Hematopoietic multipotent progenitor cell treated with erythropoietin and hydrocortisone succinate and interleukin-3 and kit ligand, for 8 days (in vitro differentiated cells): ENCODE measurements at regions not wholly inside any gene's neighbourhood (a gene's known extent, or its start where the extent isn't known, plus 50 kb on each side); places are given as distances from the start of the nearest gene placed in this dataset.
A peak's percentile ranks its signal among the peaks of the same experiment; 100 is the strongest.

ENCODE experiments used
- DNase-seq: peaks from one replicate; pipeline ENCODE4 v3.0.0-alpha.2; 2015

DNA sequence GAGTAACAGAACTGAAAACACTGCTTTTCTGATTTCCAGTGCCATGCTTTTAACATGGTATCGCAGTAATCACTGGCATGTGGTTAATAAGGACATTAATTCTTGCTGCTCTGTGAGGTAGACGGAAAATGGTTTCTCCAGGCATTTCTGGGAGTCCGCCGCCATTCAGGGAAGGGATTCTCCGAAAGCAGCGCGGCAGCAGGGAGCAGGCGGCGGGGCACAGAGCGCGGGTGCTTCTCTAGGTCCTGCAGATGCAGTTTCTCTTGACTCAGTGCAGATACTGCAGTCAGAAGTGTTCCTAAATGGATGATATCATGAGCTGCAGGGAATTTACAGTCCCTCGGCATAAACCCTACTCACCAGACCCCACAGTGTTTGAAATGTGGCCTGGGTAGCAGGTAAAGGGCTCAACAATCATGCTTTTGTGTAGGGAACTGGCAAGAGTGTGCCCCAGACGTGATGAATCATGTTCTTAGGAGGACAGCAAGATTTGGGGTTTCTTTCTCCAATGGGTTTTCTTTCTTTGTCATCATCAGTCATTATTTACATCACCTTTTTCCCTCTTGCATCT, 338.6 kb upstream of the ARGLU1 start:
- no peak for DNase-seq

DNA sequence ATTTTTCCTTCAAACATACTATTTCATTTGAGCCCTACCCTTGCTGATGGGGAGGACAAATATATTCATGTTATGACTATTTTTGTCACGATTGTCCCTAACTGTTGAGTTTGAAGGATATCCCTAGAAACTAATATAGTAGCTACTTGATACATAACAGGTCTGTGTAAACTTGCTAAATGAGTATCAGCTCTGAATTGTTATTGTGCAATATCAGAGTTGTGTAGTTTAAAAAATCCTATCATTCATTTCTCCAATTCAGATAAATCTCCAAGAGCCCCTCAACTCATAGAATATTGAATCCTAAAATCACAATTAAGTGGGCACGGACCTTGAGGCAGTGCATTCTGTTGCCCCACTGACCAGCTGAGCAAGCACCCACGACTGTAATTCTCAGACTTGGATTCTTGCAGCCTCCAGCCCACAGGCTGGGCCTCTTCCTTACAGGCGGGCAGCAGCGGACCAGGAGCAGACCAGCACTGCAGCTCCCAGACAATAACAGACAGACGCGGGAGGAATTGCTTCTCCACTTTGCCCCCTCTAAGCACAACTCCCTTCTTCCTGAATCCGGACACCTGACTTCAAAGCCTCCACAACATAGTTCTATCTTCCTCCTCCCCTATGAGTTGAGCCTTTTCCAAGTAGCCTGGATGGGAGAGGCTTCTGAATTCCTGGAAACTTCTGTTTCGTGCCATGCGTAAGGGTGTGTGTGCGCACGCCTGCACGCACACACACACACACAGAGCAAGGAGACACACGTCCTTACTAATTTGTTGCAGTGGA, 337.6 kb upstream of the ARGLU1 start:
- no peak for DNase-seq

GRCh38 chr13:106899442-106899841, 331.5 kb upstream of the ARGLU1 start:
- DNase-seq, result no peak

DNA sequence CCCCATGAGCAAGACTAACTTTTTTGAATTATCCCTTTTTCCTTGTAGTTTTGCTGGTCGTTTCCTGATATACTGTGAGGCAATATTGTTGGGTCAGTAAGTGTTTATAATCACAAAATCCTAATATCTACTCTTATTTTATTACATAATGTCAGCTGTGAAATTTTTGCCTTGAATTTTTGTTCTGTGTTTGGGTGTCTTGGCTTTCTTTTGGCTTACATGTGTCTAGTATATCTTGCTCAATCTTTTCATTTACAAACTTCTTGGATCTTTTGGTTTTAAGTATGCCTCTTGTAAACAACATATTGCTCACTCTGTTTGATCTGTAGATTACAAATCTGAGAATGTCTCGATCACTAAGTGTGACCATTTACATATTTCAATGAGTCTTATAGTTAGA, 330.3 kb upstream of the ARGLU1 start:
- no peak for DNase-seq

DNA sequence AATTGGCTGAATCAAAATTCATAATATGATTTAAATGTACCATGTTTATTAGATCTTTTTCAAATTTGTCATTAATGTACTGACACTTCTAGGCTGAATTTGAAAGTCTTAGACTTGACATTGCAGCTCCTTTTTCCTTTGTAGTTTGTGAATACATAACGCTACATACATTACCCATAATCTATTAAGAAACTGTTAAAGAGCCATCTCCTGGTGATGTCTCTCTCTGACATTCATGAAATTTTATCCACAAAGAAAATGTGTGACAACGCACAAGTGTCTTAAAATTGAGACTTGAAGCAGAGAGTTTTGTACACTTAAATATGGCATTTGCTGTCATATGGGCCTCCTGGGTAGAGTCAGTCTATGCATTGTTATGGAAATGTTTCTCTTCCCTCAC, 320.2 kb upstream of the ARGLU1 start:
- DNase-seq, result no peak

GRCh38 chr13:106887686-106888085, 319.7 kb upstream of the ARGLU1 start:
- no peak for DNase-seq

DNA sequence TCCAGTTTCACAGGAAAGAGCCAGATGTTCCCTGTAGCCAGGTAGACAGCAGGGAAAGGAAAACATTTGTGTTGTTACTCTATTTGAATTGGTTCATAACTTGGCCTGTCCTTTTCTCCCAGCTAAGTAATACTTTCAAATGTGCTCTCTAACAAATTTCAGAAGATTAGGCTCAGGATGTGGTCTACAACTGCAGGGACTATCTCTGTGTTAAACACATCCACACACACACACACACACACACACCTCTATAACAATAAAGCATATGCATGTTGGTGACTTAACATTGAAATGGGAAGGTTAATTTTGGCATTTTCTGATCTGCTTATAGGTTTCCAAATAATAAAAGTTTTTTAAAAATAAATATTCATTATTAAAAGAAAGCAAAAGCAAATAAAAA, 316.0 kb upstream of the ARGLU1 start:
- no peak for DNase-seq

- DNase-seq, result no peak
These were observed 314.3 kb upstream of the ARGLU1 start for GRCh38 chr13:106882246-106882645.

DNA sequence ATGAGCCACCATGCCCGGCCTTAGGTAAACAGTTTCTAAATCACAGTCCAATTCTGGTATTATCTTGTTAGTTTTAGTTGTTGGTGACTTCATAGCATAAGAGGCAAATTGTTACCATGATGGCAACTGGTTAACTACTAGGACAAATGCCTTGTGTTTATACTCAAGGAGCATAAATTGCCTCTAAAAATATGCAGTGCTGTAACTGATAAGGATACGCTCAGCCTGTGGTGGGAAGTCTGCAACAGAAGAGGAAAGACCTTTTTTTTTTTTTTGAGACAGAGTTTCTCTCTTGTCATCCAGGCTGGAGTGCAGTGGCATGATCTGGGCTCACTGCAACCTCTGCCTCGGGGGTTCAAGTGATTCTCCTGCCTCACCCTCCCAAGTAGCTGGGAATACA, 311.9 kb upstream of the ARGLU1 start:
- no peak for DNase-seq

DNA sequence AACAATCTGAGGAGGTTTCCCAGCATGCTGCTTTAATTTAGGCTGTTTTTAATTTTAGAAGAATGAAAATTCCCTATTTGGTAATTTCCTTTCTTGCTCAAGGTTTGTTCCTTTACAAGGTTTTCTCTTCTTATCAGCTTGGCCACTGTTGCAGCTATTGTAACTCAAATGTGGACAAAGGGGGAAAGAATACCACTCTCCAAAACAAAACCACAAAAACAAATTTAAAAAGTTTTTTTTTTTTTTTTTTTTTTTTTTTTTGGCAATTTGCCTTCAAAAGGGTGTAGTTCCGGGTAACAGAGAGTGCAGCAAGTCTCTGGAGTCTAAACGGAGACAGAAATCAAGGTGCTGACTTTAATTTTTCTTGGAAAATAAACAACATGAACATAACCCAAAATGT, 306.4 kb upstream of the ARGLU1 start:
- peak; percentile 47 for DNase-seq

DNA sequence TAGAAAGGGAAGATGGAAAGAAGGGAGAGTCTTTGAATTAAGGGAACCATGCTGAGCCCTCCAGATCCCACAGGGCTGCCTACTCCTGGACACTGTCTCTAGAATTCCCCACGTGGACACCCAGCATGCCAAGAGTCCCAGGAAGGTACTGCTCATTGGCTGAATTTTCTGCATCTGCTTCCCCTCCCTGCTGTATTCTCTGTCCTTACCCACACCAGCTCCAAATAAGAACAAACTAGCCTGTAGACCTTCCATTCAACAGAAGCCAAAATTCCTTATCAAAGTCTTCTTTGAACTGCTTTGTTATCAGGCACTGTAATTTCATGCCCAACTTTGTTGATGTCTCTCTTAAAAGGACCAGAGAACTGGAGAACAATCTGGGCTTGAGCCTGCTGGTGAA, 305.9 kb upstream of the ARGLU1 start:
- no peak for DNase-seq

GRCh38 chr13:106867249-106867648, 299.3 kb upstream of the ARGLU1 start:
- DNase-seq, result peak; percentile 61

GRCh38 chr13:106865716-106866440, 297.9 kb upstream of the ARGLU1 start:
- DNase-seq, result peak; percentile 76

GRCh38 chr13:106859533-106859904, 291.6 kb upstream of the ARGLU1 start:
- no peak for DNase-seq

DNA sequence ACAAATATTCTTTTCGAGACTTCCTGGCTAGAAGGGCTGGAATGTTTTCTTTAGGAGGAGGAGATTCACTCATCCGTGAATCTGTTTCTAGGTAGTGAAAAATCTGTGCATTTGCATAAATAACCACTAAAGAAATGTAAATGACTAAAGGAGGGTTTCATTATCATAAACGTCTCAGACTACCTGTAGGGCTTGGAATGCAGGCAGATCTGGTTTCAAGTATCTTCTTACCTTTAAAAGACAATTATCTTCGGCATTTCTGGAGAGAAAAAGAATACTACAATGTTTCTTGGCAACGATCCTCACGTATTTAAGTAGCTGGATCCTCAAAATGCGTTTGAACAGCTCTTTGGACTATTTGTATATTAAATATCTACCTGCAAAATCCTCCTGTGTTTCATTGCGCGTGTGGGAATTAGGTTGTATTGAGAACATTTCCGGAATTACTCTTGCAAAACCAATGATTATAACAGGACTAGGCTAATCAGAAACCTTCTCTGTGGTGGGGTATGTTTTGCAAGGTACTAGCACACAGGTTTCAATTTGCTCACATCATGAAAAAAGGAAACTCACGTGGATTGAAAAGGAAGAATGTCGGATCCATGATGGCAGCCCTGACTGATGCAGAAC, 291.1 kb upstream of the ARGLU1 start:
- no peak for DNase-seq

GRCh38 chr13:106852436-106852835, 284.5 kb upstream of the ARGLU1 start:
- no peak for DNase-seq

- no peak for DNase-seq
These were observed 283.2 kb upstream of the ARGLU1 start for GRCh38 chr13:106850973-106851650.

GRCh38 chr13:106846571-106847448, 278.9 kb upstream of the ARGLU1 start:
- DNase-seq, result no peak

DNA sequence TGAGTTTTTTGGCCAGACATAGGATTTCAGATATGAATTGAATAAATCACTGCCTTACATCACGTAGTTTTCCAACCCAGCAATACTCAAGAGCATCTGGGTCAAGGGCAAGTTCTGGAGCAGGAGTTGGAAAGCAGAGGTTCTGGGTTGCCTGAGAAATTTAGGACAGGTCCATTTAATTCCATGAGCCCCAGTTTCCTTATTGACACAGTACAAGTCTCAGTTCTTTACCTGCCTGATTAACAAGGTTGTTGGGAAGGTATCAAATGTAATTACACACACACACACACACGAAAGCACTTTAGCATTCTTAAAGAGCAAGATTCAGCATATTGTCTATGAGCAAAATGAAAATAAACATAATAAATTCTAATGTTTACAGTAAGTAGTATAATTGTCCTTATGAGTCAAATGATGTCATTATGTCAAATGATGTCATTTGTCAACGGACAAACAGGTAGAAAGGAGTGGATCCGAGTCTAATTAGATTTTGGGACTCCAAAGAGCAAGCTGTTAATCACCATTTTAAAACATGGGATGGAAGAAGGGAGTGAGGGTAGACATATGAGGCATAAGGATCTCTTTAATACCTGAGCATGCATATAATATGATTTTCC, 268.4 kb upstream of the ARGLU1 start:
- no peak for DNase-seq

DNA sequence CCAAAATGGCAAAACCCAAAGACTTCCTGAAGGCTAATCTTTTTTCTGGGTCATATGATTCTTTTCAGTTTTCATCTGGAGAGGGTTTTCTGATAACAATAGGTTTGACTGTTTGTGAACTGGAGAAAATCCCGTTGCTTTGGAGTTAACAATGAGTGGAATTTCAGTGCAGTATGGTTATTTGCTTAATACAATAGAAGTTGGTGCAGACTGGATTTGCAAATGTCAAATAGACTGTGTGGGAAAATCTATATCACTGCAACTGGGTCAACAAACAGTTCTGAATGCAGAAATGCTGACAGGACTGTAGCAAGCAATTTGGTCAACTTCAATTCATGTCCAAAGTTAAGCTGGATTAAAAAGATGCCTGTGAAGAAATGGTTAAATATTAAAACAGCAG, 267.5 kb upstream of the ARGLU1 start:
- no peak for DNase-seq

DNA sequence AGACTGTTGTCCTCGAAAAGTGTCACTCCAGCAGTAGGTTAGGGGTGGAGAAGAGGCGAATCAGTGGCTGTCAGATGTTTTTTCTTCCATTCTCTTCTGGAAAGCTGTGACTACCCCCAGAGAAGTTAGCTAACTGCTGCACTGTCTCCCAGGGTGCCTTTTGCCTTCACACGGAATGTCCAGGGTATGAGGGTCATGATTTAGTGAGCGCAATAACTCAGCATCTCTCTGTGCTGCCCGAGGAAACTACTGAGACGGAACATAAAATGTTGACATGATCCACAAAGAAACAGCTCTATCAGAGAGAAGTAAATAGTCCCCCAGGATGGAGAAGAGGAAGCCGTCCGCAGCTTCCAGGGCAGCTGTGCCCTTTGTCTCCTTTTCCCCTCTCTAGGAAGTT, 254.0 kb upstream of the ARGLU1 start:
- no peak for DNase-seq
